ENCODE measurements at regions not wholly inside any gene's neighbourhood (a gene's known extent, or its start where the extent isn't known, plus 50 kb on each side); places are given as distances from the start of the nearest gene placed in this dataset.
"Not testable (repeated sequence)": the region's sequence is repeated elsewhere in the genome, so short reads cannot be mapped to it uniquely, and the experiment has no call there.

DNA sequence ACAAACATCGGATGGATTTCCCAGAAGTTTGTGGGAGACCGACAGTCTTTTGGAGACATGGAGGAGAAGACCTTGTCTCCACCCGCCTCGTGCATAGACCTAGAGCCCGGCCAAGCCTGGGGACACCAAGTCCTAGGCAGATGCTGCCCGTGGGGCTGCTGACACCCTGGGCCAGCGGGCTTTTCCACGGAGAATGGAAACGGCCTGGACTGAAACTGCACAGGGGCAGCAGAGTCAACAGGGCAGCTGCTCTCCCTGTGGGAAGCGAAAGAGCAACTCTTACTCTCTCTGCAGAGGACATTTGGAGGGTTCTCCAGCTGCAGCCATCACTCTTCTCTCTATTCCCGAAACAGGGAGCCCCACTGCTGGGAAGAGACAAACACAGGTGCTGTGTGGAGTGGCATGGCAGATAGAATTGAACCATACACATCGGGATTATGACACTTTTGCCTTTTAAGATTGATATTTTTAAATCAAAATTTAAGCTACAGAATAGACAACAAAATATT is 401.2 kb downstream of the THBS2 start:
- Histone ChIP-seq H3K9me3 (ENCODE audit: control insufficient read depth, insufficient read depth, low read length) (peaks cover 8% of the 10 kb centered on the region), H3K4me1 (ENCODE audit: control insufficient read depth, insufficient read depth, low read length) (peaks cover 14% of the 10 kb centered on the region), H3K4me3 (ENCODE audit: low read length) (no peak overlapping the region), H3K27me3 (ENCODE audit: control insufficient read depth, insufficient read depth, low read length) (no peaks in the 10 kb centered on the region), H3K36me3 (ENCODE audit: control insufficient read depth, insufficient read depth, low read length) (no peaks in the 10 kb centered on the region), H3K27ac (ENCODE audit: low read length) (no peak overlapping the region)
- TF ChIP-seq CTCF (IDR thresholded peaks at IDR 0.05): no peak
- intact Hi-C loops (cut with micrococcal nuclease): no loop called here
- 93% methylated on average over 10 of the region's 12 CpGs for WGBS (ENCODE audit: insufficient coverage)
- Mint-ChIP-seq H3K27me3 (ENCODE audit: low read depth in 2 of 2) (no peaks in the 10 kb centered on the region), H3K36me3 (no peaks in the 10 kb centered on the region), H3K9me3 (no peaks in the 10 kb centered on the region), H3K4me1 (peaks cover 26 to 32% of the 10 kb centered on the region in 2 donors), H3K4me3 (no peak overlapping the region), H3K27ac (no peak overlapping the region)
- DNase-seq: no peak
- ATAC-seq: no peak

GRCh38 chr6:168851460-168852375 is 401.9 kb downstream of the THBS2 start:
- H3K27me3 ChIP-seq (ENCODE audit: control insufficient read depth, insufficient read depth, low read length): no peaks in the 10 kb centered on the region
- ATAC-seq (peak in 1 of 3 donors; percentile 40), DNase-seq (no peak)
- Mint-ChIP-seq H3K4me1 (peaks cover 20 to 32% of the 10 kb centered on the region in 2 donors), H3K27me3 (ENCODE audit: low read depth in 2 of 2) (no peaks in the 10 kb centered on the region), H3K4me3 (peak overlapping the region; percentile 55), H3K36me3 (no peaks in the 10 kb centered on the region), H3K9me3 (no peaks in the 10 kb centered on the region), H3K27ac (peak overlapping the region in 1 of 2 donors; percentile 73)
- intact Hi-C loops (cut with micrococcal nuclease): no loop called here
- H3K4me1 ChIP-seq (ENCODE audit: control insufficient read depth, insufficient read depth, low read length): peaks cover 14% of the 10 kb centered on the region
- no peaks in the 10 kb centered on the region for H3K36me3 ChIP-seq (ENCODE audit: control insufficient read depth, insufficient read depth, low read length)
- WGBS (ENCODE audit: insufficient coverage): 74% methylated on average over 11 of the region's 11 CpGs
- no peak overlapping the region for H3K27ac ChIP-seq (ENCODE audit: low read length)
- H3K4me3 ChIP-seq (ENCODE audit: low read length): no peak overlapping the region
- no peak for TF ChIP-seq CTCF (IDR thresholded peaks at IDR 0.05)
- H3K9me3 ChIP-seq (ENCODE audit: control insufficient read depth, insufficient read depth, low read length): peaks cover 8% of the 10 kb centered on the region

DNA sequence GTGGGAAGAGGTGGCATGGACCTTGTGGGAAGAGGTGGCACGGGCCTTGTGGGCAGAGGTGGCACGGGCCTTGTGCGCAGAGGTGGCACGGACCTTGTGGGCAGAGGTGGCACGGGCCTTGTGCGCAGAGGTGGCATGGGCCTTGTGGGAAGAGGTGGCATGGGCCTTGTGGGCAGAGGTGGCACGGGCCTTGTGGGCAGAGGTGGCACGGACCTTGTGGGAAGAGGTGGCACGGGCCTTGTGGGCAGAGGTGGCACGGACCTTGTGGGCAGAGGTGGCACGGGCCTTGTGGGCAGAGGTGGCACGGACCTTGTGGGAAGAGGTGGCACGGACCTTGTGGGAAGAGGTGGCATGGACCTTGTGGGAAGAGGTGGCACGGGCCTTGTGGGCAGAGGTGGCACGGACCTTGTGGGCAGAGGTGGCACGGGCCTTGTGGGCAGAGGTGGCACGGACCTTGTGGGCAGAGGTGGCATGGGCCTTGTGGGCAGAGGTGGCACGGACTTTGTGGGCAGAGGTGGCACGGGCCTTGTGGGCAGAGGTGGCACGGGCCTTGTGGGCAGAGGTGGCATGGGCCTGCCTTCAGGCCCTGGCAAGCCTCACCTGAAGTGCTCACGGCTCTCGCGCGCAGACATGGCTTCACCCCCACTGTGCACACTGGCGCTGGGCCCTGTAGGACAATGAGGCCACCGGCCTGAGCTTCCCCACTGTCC is 403.5 kb downstream of the THBS2 start:
- peak overlapping the region; percentile 84 to 85 for H3K27ac Mint-ChIP-seq
- DNase-seq; H3K27me3 Mint-ChIP-seq (ENCODE audit: low read depth in 2 of 2); H3K27me3 ChIP-seq (ENCODE audit: control insufficient read depth, insufficient read depth, low read length); H3K4me3 ChIP-seq (ENCODE audit: low read length); H3K9me3 ChIP-seq (ENCODE audit: control insufficient read depth, insufficient read depth, low read length); intact Hi-C loops (cut with micrococcal nuclease); H3K36me3 Mint-ChIP-seq; H3K36me3 ChIP-seq (ENCODE audit: control insufficient read depth, insufficient read depth, low read length); H3K9me3 Mint-ChIP-seq: not testable (repeated sequence)
- Histone ChIP-seq H3K27ac (ENCODE audit: low read length) (peak overlapping the region; percentile 61), H3K4me1 (ENCODE audit: control insufficient read depth, insufficient read depth, low read length) (peaks cover 14% of the 10 kb centered on the region)
- peaks cover 26 to 32% of the 10 kb centered on the region in 2 donors for H3K4me1 Mint-ChIP-seq
- H3K4me3 Mint-ChIP-seq: peak overlapping the region; percentile 9
- 53% methylated on average over 23 of the region's 26 CpGs for WGBS (ENCODE audit: insufficient coverage)
- ATAC-seq: peak in 1 of 3 donors; percentile 48

GRCh38 chr6:168849459-168849858 is 404.2 kb downstream of the THBS2 start:
- 95% methylated on average over 8 of the region's 8 CpGs for WGBS (ENCODE audit: insufficient coverage)
- Histone ChIP-seq H3K27me3 (ENCODE audit: control insufficient read depth, insufficient read depth, low read length) (no peaks in the 10 kb centered on the region), H3K36me3 (ENCODE audit: control insufficient read depth, insufficient read depth, low read length) (no peaks in the 10 kb centered on the region), H3K4me3 (ENCODE audit: low read length) (no peak overlapping the region), H3K27ac (ENCODE audit: low read length) (peak overlapping the region; percentile 52), H3K4me1 (ENCODE audit: control insufficient read depth, insufficient read depth, low read length) (peaks cover 14% of the 10 kb centered on the region), H3K9me3 (ENCODE audit: control insufficient read depth, insufficient read depth, low read length) (peaks cover 8% of the 10 kb centered on the region)
- H3K4me1 Mint-ChIP-seq: peaks cover 26 to 32% of the 10 kb centered on the region in 2 donors
- H3K36me3 Mint-ChIP-seq: no peaks in the 10 kb centered on the region
- TF ChIP-seq CTCF (IDR thresholded peaks at IDR 0.05): no peak
- H3K27me3 Mint-ChIP-seq (ENCODE audit: low read depth in 2 of 2): no peaks in the 10 kb centered on the region
- H3K4me3 Mint-ChIP-seq: peak overlapping the region; percentile 9
- H3K9me3 Mint-ChIP-seq: no peaks in the 10 kb centered on the region
- ATAC-seq: peak in 2 of 3 donors; percentile 29 to 39
- H3K27ac Mint-ChIP-seq: peak overlapping the region; percentile 84 to 85
- DNase-seq: no peak
- intact Hi-C loops (cut with micrococcal nuclease): no loop called here

All from natural killer cell (primary cell).